PC-3 (cell line): ENCODE measurements at regions not wholly inside any gene's neighbourhood (a gene's known extent, or its start where the extent isn't known, plus 50 kb on each side); places are given as distances from the start of the nearest gene placed in this dataset.
"Not testable (repeated sequence)": the region's sequence is repeated elsewhere in the genome, so short reads cannot be mapped to it uniquely, and the experiment has no call there.

ENCODE experiments used
- EZH2 ChIP-seq: fragments of 300-600 bp; sonication (generic); IDR thresholded peaks from one replicate; pipeline ENCODE4 v1.6.1; 2017; ENCODE audit warnings: antibody characterized with exemption, mild to moderate bottlenecking, low read length; ENCODE audit not compliant: unreplicated experiment
- EZH2phosphoT487 ChIP-seq: fragments of 300-600 bp; sonication (generic); IDR thresholded peaks from 2 replicates; pipeline ENCODE4 v1.6.1; 2018; ENCODE audit warnings: mild to moderate bottlenecking, antibody characterized with exemption, low read length, borderline replicate concordance
- TF ChIP-seq, protein P1 (sequence below): fragments of 300-600 bp; sonication (generic); conservative IDR thresholded peaks from 2 replicates; pipeline ENCODE4 v1.5.1; 2017; ENCODE audit warnings: antibody characterized with exemption, low read depth, mild to moderate bottlenecking, low read length

DNA sequence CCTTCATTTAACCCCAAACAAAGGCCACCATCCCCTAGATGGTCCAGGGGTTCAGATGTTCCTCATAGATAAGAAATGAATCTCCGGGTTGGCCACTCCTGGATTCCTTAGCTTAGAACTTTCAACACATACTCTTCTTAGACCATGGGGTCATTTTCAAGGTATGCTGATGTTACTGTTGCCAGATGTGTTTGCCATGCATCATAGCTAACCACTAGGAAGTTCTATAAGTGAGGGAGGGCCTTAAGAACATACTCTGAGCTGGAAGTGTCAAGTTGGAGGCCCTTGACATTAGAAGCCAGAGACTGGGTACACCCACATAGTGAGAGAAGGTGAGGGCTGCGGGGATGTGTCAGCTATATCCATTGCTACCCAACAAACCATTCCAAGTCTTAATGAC, 62.7 kb upstream of the SPDYE9 start:
- TF ChIP-seq, protein P1, sequence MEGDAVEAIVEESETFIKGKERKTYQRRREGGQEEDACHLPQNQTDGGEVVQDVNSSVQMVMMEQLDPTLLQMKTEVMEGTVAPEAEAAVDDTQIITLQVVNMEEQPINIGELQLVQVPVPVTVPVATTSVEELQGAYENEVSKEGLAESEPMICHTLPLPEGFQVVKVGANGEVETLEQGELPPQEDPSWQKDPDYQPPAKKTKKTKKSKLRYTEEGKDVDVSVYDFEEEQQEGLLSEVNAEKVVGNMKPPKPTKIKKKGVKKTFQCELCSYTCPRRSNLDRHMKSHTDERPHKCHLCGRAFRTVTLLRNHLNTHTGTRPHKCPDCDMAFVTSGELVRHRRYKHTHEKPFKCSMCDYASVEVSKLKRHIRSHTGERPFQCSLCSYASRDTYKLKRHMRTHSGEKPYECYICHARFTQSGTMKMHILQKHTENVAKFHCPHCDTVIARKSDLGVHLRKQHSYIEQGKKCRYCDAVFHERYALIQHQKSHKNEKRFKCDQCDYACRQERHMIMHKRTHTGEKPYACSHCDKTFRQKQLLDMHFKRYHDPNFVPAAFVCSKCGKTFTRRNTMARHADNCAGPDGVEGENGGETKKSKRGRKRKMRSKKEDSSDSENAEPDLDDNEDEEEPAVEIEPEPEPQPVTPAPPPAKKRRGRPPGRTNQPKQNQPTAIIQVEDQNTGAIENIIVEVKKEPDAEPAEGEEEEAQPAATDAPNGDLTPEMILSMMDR, result not testable (repeated sequence)
- not testable (repeated sequence) for TF ChIP-seq EZH2, EZH2phosphoT487
